GM23338 (cell line): ENCODE measurements at regions not wholly inside any gene's neighbourhood (a gene's known extent, or its start where the extent isn't known, plus 50 kb on each side); places are given as distances from the start of the nearest gene placed in this dataset.

Experiments
- ATAC-seq: fragments of 200-7000 bp; cut with Tn5 transposase; 3 replicates; pipeline ENCODE4 v1.9.1; 2020
- DNase-seq: peaks from one replicate; pipeline ENCODE4 v3.0.0-alpha.2; 2015; ENCODE audit warnings: low spot score
- H2AFZ ChIP-seq: fragments of 200-600 bp; sonication (generic); 2 replicates; pipeline ENCODE4 v1.8.0; 2016; ENCODE audit warnings: antibody characterized with exemption, mild to moderate bottlenecking, moderate library complexity
- H3F3A ChIP-seq: fragments of 200-600 bp; sonication (generic); replicated peaks from 2 replicates; pipeline ENCODE4 v1.8.0; 2017; ENCODE audit warnings: antibody characterized with exemption, mixed run types, low read depth
- H3K27ac ChIP-seq: fragments of 200-600 bp; sonication (generic); 2 replicates; pipeline ENCODE4 v1.6.1; 2016; ENCODE audit warnings: low read depth
- H3K27me3 ChIP-seq: fragments of 200-600 bp; sonication (generic); 2 replicates; pipeline ENCODE4 v1.8.0; 2016; ENCODE audit warnings: mild to moderate bottlenecking, mixed run types, moderate library complexity; ENCODE audit not compliant: insufficient read depth
- H3K36me3 ChIP-seq: fragments of 200-600 bp; sonication (generic); 2 replicates; pipeline ENCODE4 v1.8.0; 2016; ENCODE audit warnings: mild to moderate bottlenecking; ENCODE audit not compliant: insufficient read depth
- H3K4me1 ChIP-seq: fragments of 200-600 bp; sonication (generic); 2 replicates; pipeline ENCODE4 v1.8.0; 2016; ENCODE audit warnings: mild to moderate bottlenecking, moderate library complexity; ENCODE audit not compliant: insufficient read depth
- H3K4me2 ChIP-seq: fragments of 200-600 bp; sonication (generic); 2 replicates; pipeline ENCODE4 v1.7.1; 2017; ENCODE audit warnings: mixed run types
- H3K4me3 ChIP-seq: fragments of 200-600 bp; sonication (generic); 2 replicates; pipeline ENCODE4 v1.6.1; 2016; ENCODE audit warnings: mixed run types
- H3K79me2 ChIP-seq: fragments of 200-600 bp; sonication (generic); replicated peaks from 2 replicates; pipeline ENCODE4 v1.8.0; 2017; ENCODE audit warnings: mild to moderate bottlenecking; ENCODE audit not compliant: insufficient read depth
- H3K9me2 ChIP-seq: fragments of 200-600 bp; sonication (generic); 2 replicates; pipeline ENCODE4 v1.8.0; 2017; ENCODE audit not compliant: insufficient read depth
- H4K20me1 ChIP-seq: fragments of 200-600 bp; sonication (generic); replicated peaks from 2 replicates; pipeline ENCODE4 v1.8.0; 2017; ENCODE audit warnings: mild to moderate bottlenecking; ENCODE audit not compliant: insufficient read depth
- H3K27ac Mint-ChIP-seq: 2 replicates; pipeline ENCODE4 v1.8.0; 2020; ENCODE audit warnings: inconsistent platforms, mild to moderate bottlenecking, moderate library complexity, mixed read lengths
- H3K27me3 Mint-ChIP-seq: 3 replicates; pipeline ENCODE4 v1.8.0; 2022; ENCODE audit warnings: low read depth, mild to moderate bottlenecking, moderate library complexity, mixed read lengths, inconsistent platforms; ENCODE audit not compliant: insufficient read depth, poor library complexity
- H3K36me3 Mint-ChIP-seq: 3 replicates; pipeline ENCODE4 v1.8.0; 2021; ENCODE audit warnings: low read depth, mild to moderate bottlenecking, inconsistent platforms, moderate library complexity, mixed read lengths
- H3K4me1 Mint-ChIP-seq: 3 replicates; pipeline ENCODE4 v1.8.0; 2020; ENCODE audit warnings: mild to moderate bottlenecking, inconsistent platforms, mixed read lengths
- H3K4me3 Mint-ChIP-seq: 3 replicates; pipeline ENCODE4 v1.8.0; 2021; ENCODE audit warnings: moderate library complexity, mild to moderate bottlenecking, inconsistent platforms, mixed read lengths
- H3K9me3 Mint-ChIP-seq: 3 replicates; pipeline ENCODE4 v1.8.0; 2020; ENCODE audit warnings: moderate library complexity, mild to moderate bottlenecking, inconsistent platforms, mixed read lengths
- CREB1 ChIP-seq: fragments of 250-450 bp; sonication (Bioruptor Pico); IDR thresholded peaks from 2 replicates; pipeline ENCODE4 v1.5.0; 2020; ENCODE audit warnings: low read depth, mild to moderate bottlenecking, moderate library complexity
- EZH2 ChIP-seq: fragments of 200-600 bp; sonication (generic); IDR thresholded peaks from one replicate; pipeline ENCODE4 v1.8.0; 2017; ENCODE audit warnings: antibody characterized with exemption, mild to moderate bottlenecking, low read depth; ENCODE audit not compliant: unreplicated experiment
- EZH2phosphoT487 ChIP-seq: fragments of 200-600 bp; sonication (generic); IDR thresholded peaks from one replicate; pipeline ENCODE4 v1.8.1; 2018; ENCODE audit warnings: antibody characterized with exemption; ENCODE audit not compliant: unreplicated experiment
- JUNB ChIP-seq: IDR thresholded peaks from one replicate; pipeline ENCODE4 v1.6.1; 2016; ENCODE audit warnings: antibody characterized with exemption; ENCODE audit not compliant: unreplicated experiment
- NANOG ChIP-seq: IDR thresholded peaks from 2 replicates; pipeline ENCODE4 v1.6.1; 2016; ENCODE audit warnings: antibody characterized with exemption, borderline replicate concordance
- POLR2AphosphoS5 ChIP-seq: IDR thresholded peaks from 2 replicates; pipeline ENCODE4 v1.6.1; 2016; ENCODE audit warnings: antibody characterized with exemption, low read depth
- STAT1 ChIP-seq: IDR thresholded peaks from one replicate; pipeline ENCODE4 v1.6.1; 2016; ENCODE audit warnings: antibody characterized with exemption; ENCODE audit not compliant: unreplicated experiment
- ZNF114 ChIP-seq: fragments of 250-450 bp; sonication (Bioruptor Pico); IDR thresholded peaks from 2 replicates; pipeline ENCODE4 v1.5.0; 2020; ENCODE audit warnings: mild to moderate bottlenecking, moderate library complexity
- ZNF331 ChIP-seq: fragments of 250-450 bp; sonication (Bioruptor Pico); IDR thresholded peaks from 2 replicates; pipeline ENCODE4 v1.5.0; 2020; ENCODE audit warnings: low read depth, mild to moderate bottlenecking, moderate library complexity
- TF ChIP-seq, protein P1 (sequence below): IDR thresholded peaks from 2 replicates; pipeline ENCODE4 v1.6.1; 2016; ENCODE audit warnings: antibody characterized with exemption
- TF ChIP-seq, protein P2 (sequence below), 2 experiments: fragments of 200-600 bp in 1 of 2; sonication (generic) in 1 of 2; conservative IDR thresholded peaks; 2 replicates each; pipeline versions ENCODE4 v1.5.1 to v1.6.1; 2016 to 2017; ENCODE audit warnings: antibody characterized with exemption in 2 of 2, low read depth in 2 of 2, mild to moderate bottlenecking in 2 of 2, moderate library complexity in 1 of 2
- TF ChIP-seq, protein P3 (sequence below): IDR thresholded peaks from one replicate; pipeline ENCODE4 v1.6.1; 2018; ENCODE audit warnings: antibody characterized with exemption; ENCODE audit not compliant: unreplicated experiment
- TF ChIP-seq, protein P4 (sequence below): fragments of 250-450 bp; sonication (Bioruptor Pico); IDR thresholded peaks from 2 replicates; pipeline ENCODE4 v1.5.0; 2020; ENCODE audit warnings: mild to moderate bottlenecking, moderate library complexity

DNA sequence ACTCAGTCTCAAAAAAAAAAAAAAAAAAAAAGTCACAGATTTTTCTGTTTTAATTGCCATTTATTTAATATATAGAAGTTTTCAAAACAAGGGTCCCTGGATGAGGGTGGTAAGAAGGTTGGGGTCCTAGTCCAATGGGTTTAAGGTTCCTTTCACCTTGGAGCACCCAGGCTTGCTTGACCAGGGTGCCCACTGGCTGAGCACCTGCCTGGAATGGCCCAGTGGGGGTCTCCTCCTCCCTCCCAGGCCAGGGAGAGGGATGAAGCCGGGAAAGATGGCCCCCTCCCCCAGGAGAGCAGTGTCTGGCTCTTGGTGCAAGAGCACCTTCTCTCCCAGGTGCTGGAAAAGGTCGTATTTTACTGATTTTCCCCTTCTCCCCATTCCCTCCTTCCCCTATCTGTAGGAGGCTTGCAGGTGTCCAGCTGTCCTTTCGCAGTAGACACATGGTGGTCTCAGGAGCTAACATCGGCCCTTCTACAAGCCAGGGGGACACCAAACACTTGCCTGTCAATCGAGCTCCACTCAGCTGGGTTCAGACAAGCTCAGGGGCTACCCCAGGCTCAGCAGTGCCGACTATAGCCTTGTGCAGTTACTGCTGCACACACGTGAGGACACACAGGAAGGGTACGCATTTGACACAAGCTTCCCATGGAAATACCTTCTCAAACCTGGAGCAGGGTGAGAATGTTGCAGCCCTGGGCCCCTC, 112.3 kb upstream of the KLF13 start:
- Mint-ChIP-seq H3K4me3 (peak overlapping the region; percentile 60), H3K36me3 (no peaks in the 10 kb centered on the region), H3K27me3 (peaks cover 9% of the 10 kb centered on the region), H3K9me3 (peaks cover 14% of the 10 kb centered on the region; the same call in 1 of the 3 replicates), H3K27ac (no peak overlapping the region), H3K4me1 (no peaks in the 10 kb centered on the region)
- Histone ChIP-seq H2AFZ (no peak overlapping the region), H4K20me1 (no peaks in the 10 kb centered on the region), H3K9me2 (no peaks in the 10 kb centered on the region), H3F3A (no peaks in the 10 kb centered on the region), H3K27ac (no peak overlapping the region), H3K4me1 (0 out of 2 replicates have a peak, but pooled peaks cover 4% of the 10 kb centered on the region), H3K4me2 (no peak overlapping the region), H3K27me3 (no peaks in the 10 kb centered on the region), H3K4me3 (no peak overlapping the region), H3K79me2 (no peaks in the 10 kb centered on the region), H3K36me3 (no peaks in the 10 kb centered on the region)
- TF ChIP-seq EZH2phosphoT487 (no peak), NANOG (no peak), JUNB (no peak), STAT1 (no peak), ZNF331 (no peak), POLR2AphosphoS5 (no peak), EZH2 (no peak), CREB1 (no peak), ZNF114 (CRISPR knock-in tag) (no peak)
- TF ChIP-seq, protein P1, sequence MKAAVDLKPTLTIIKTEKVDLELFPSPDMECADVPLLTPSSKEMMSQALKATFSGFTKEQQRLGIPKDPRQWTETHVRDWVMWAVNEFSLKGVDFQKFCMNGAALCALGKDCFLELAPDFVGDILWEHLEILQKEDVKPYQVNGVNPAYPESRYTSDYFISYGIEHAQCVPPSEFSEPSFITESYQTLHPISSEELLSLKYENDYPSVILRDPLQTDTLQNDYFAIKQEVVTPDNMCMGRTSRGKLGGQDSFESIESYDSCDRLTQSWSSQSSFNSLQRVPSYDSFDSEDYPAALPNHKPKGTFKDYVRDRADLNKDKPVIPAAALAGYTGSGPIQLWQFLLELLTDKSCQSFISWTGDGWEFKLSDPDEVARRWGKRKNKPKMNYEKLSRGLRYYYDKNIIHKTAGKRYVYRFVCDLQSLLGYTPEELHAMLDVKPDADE: no peak
- TF ChIP-seq, protein P2, sequence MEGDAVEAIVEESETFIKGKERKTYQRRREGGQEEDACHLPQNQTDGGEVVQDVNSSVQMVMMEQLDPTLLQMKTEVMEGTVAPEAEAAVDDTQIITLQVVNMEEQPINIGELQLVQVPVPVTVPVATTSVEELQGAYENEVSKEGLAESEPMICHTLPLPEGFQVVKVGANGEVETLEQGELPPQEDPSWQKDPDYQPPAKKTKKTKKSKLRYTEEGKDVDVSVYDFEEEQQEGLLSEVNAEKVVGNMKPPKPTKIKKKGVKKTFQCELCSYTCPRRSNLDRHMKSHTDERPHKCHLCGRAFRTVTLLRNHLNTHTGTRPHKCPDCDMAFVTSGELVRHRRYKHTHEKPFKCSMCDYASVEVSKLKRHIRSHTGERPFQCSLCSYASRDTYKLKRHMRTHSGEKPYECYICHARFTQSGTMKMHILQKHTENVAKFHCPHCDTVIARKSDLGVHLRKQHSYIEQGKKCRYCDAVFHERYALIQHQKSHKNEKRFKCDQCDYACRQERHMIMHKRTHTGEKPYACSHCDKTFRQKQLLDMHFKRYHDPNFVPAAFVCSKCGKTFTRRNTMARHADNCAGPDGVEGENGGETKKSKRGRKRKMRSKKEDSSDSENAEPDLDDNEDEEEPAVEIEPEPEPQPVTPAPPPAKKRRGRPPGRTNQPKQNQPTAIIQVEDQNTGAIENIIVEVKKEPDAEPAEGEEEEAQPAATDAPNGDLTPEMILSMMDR (conservative IDR thresholded peaks at IDR 0.05; ENCODE audit: low read depth in 2 of 2): no peak; a peak in 1 of 4 replicates
- TF ChIP-seq, protein P3, sequence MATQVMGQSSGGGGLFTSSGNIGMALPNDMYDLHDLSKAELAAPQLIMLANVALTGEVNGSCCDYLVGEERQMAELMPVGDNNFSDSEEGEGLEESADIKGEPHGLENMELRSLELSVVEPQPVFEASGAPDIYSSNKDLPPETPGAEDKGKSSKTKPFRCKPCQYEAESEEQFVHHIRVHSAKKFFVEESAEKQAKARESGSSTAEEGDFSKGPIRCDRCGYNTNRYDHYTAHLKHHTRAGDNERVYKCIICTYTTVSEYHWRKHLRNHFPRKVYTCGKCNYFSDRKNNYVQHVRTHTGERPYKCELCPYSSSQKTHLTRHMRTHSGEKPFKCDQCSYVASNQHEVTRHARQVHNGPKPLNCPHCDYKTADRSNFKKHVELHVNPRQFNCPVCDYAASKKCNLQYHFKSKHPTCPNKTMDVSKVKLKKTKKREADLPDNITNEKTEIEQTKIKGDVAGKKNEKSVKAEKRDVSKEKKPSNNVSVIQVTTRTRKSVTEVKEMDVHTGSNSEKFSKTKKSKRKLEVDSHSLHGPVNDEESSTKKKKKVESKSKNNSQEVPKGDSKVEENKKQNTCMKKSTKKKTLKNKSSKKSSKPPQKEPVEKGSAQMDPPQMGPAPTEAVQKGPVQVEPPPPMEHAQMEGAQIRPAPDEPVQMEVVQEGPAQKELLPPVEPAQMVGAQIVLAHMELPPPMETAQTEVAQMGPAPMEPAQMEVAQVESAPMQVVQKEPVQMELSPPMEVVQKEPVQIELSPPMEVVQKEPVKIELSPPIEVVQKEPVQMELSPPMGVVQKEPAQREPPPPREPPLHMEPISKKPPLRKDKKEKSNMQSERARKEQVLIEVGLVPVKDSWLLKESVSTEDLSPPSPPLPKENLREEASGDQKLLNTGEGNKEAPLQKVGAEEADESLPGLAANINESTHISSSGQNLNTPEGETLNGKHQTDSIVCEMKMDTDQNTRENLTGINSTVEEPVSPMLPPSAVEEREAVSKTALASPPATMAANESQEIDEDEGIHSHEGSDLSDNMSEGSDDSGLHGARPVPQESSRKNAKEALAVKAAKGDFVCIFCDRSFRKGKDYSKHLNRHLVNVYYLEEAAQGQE: no peak
- TF ChIP-seq, protein P4, sequence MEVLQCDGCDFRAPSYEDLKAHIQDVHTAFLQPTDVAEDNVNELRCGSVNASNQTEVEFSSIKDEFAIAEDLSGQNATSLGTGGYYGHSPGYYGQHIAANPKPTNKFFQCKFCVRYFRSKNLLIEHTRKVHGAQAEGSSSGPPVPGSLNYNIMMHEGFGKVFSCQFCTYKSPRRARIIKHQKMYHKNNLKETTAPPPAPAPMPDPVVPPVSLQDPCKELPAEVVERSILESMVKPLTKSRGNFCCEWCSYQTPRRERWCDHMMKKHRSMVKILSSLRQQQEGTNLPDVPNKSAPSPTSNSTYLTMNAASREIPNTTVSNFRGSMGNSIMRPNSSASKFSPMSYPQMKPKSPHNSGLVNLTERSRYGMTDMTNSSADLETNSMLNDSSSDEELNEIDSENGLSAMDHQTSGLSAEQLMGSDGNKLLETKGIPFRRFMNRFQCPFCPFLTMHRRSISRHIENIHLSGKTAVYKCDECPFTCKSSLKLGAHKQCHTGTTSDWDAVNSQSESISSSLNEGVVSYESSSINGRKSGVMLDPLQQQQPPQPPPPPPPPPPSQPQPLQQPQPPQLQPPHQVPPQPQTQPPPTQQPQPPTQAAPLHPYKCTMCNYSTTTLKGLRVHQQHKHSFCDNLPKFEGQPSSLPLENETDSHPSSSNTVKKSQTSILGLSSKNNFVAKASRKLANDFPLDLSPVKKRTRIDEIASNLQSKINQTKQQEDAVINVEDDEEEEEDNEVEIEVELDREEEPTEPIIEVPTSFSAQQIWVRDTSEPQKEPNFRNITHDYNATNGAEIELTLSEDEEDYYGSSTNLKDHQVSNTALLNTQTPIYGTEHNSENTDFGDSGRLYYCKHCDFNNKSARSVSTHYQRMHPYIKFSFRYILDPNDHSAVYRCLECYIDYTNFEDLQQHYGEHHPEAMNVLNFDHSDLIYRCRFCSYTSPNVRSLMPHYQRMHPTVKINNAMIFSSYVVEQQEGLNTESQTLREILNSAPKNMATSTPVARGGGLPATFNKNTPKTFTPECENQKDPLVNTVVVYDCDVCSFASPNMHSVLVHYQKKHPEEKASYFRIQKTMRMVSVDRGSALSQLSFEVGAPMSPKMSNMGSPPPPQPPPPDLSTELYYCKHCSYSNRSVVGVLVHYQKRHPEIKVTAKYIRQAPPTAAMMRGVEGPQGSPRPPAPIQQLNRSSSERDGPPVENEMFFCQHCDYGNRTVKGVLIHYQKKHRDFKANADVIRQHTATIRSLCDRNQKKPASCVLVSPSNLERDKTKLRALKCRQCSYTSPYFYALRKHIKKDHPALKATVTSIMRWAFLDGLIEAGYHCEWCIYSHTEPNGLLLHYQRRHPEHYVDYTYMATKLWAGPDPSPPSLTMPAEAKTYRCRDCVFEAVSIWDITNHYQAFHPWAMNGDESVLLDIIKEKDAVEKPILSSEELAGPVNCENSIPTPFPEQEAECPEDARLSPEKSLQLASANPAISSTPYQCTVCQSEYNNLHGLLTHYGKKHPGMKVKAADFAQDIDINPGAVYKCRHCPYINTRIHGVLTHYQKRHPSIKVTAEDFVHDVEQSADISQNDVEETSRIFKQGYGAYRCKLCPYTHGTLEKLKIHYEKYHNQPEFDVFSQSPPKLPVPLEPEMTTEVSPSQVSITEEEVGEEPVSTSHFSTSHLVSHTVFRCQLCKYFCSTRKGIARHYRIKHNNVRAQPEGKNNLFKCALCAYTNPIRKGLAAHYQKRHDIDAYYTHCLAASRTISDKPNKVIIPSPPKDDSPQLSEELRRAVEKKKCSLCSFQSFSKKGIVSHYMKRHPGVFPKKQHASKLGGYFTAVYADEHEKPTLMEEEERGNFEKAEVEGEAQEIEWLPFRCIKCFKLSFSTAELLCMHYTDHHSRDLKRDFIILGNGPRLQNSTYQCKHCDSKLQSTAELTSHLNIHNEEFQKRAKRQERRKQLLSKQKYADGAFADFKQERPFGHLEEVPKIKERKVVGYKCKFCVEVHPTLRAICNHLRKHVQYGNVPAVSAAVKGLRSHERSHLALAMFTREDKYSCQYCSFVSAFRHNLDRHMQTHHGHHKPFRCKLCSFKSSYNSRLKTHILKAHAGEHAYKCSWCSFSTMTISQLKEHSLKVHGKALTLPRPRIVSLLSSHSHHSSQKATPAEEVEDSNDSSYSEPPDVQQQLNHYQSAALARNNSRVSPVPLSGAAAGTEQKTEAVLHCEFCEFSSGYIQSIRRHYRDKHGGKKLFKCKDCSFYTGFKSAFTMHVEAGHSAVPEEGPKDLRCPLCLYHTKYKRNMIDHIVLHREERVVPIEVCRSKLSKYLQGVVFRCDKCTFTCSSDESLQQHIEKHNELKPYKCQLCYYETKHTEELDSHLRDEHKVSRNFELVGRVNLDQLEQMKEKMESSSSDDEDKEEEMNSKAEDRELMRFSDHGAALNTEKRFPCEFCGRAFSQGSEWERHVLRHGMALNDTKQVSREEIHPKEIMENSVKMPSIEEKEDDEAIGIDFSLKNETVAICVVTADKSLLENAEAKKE (CRISPR knock-in tag): no peak
- ATAC-seq (no peak), DNase-seq (no peak)
